BJ (cell line): ENCODE measurements at regions not wholly inside any gene's neighbourhood (a gene's known extent, or its start where the extent isn't known, plus 50 kb on each side); places are given as distances from the start of the nearest gene placed in this dataset.

Source experiments
- CTCF ChIA-PET: fragments of 350-600 bp; formaldehyde crosslinking; extraction: SDS; loops from one replicate; lab custom pipeline; 2021; ENCODE audit warnings: antibody characterized with exemption, inconsistent platforms; lab: Yijun Ruan, JAX
- POLR2A ChIA-PET: fragments of 300-600 bp; sonication (Branson Sonifier 250); formaldehyde crosslinking; extraction: SDS; loops from one replicate; lab custom pipeline; 2021; ENCODE audit warnings: antibody characterized with exemption; lab: Charles Lee
- DNase-seq: peaks from one replicate; pipeline ENCODE4 v3.0.0-alpha.2; 2011; ENCODE audit warnings: low read depth
- H3K27me3 ChIP-seq: 2 replicates; pipeline ENCODE4 v1.6.0; 2011; ENCODE audit warnings: low read length; ENCODE audit not compliant: control insufficient read depth, insufficient read depth
- H3K36me3 ChIP-seq: 2 replicates; pipeline ENCODE4 v1.5.1; 2011; ENCODE audit warnings: low read length; ENCODE audit not compliant: control insufficient read depth, insufficient read depth
- H3K4me3 ChIP-seq: 2 replicates; pipeline ENCODE4 v1.5.1; 2011; ENCODE audit warnings: low read depth, mild to moderate bottlenecking, control low read depth, low read length
- TF ChIP-seq, protein P1 (sequence below): IDR thresholded peaks from 2 replicates; pipeline ENCODE4 v1.5.1; 2011; ENCODE audit warnings: low read depth, mild to moderate bottlenecking, control low read depth, inconsistent platforms, low read length, moderate library complexity; ENCODE audit not compliant: insufficient read depth

DNA sequence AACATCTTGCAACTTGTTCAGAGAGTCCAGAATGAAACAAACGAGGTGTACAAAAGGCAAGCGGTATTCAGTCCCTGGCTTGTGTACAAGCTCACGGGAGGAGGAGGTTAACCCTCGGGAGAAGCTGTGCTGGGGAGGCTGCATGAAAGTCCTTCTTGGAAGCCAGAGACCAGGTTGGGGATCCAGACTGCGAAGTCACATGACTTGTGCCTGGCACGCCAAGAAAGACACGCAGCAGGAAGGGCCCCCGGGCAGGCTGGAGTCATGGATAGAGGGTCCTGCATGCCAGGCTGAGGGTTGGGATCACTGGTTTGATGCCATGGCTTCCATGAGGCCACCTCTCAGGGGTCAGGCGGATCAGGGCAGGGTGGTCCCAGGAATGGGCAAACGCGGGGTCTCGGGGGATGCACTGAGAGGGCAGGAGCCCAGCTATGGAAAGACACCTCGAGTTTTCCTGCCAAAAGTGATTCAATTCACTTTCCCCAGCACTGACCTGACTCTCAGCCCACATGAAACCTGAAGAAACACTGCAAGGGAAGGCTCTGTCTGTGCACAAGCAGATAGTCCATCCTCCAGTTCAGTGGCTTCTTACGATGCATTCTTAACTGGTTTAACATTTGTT is 79.4 kb downstream of the DLL1 start:
- ChIA-PET CTCF (no interaction called here), POLR2A (no interaction called here)
- Histone ChIP-seq H3K27me3 (no peaks in the 10 kb centered on the region), H3K36me3 (no peaks in the 10 kb centered on the region), H3K4me3 (no peak overlapping the region)
- no peak for DNase-seq
- TF ChIP-seq, protein P1, sequence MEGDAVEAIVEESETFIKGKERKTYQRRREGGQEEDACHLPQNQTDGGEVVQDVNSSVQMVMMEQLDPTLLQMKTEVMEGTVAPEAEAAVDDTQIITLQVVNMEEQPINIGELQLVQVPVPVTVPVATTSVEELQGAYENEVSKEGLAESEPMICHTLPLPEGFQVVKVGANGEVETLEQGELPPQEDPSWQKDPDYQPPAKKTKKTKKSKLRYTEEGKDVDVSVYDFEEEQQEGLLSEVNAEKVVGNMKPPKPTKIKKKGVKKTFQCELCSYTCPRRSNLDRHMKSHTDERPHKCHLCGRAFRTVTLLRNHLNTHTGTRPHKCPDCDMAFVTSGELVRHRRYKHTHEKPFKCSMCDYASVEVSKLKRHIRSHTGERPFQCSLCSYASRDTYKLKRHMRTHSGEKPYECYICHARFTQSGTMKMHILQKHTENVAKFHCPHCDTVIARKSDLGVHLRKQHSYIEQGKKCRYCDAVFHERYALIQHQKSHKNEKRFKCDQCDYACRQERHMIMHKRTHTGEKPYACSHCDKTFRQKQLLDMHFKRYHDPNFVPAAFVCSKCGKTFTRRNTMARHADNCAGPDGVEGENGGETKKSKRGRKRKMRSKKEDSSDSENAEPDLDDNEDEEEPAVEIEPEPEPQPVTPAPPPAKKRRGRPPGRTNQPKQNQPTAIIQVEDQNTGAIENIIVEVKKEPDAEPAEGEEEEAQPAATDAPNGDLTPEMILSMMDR, result no peak

DNA sequence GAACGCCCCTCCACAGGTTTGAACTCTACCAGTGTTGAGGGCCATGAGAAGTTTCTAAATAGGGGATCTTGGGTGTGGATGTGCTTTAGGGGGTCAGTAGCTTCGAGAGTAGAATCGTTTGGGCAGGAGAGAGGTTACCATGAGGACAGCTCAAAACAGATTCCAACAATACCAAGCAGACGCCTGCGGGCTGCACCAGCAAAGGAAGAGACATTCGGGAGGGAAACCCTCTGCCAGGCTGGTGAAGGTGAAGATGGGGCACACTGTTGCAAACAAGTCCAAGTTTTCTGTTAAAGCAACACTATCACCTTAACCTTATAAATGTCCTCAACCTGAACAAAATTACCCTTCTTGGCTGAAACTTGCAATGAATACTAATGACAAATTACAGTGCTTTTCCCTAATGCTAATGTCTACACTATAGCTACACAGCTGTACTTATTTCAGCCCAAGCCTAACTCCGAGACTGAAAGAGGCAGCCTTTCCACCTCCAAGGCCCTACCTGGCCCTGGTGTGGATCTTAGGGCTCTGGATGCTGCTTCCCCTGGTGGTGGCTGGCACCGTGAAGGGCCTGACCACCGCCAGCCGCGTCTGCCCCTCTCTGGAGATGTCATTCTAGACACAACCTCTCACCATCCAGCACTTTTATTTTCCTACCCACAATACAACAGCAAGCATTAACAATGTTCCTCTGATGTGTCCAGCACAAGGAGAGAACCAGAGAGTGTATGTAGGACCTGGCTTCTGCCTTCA is 80.1 kb downstream of the DLL1 start:
- TF ChIP-seq, protein P1, result no peak
- H3K36me3 ChIP-seq, result no peaks in the 10 kb centered on the region
- H3K27me3 ChIP-seq, result no peaks in the 10 kb centered on the region
- ChIA-PET CTCF (interaction anchor here (1.6 kb wide), 1 partner anchor 380 kb away, joined by 3 read pairs; no protein-coding TSS in a partner anchor), POLR2A (no interaction called here)
- no peak overlapping the region for H3K4me3 ChIP-seq
- DNase-seq, result no peak

DNA sequence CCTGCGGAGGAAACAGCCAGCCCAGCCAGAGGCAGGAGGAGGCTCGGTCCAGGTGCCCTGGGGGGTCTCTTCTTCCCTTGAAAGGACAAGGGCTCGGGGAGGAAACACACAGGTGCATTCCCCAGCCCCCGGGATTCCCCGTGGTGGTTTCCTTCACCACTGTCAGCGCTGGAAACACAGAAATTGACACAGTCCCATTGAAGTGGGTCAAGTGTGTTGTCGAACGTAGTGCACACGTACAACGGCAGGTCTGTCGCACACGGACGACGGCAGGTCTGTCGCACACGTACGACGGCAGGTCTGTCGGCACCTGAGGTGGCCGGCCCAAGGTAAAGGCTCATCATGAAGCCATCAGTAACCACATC is 80.9 kb downstream of the DLL1 start:
- Histone ChIP-seq H3K36me3 (no peaks in the 10 kb centered on the region), H3K27me3 (no peaks in the 10 kb centered on the region), H3K4me3 (no peak overlapping the region)
- TF ChIP-seq, protein P1, result no peak
- CTCF ChIA-PET, result interaction anchor here (1.6 kb wide), 1 partner anchor 379 kb away, joined by 3 read pairs; no protein-coding TSS in a partner anchor
- no peak for DNase-seq
- POLR2A ChIA-PET, result no interaction called here

DNA sequence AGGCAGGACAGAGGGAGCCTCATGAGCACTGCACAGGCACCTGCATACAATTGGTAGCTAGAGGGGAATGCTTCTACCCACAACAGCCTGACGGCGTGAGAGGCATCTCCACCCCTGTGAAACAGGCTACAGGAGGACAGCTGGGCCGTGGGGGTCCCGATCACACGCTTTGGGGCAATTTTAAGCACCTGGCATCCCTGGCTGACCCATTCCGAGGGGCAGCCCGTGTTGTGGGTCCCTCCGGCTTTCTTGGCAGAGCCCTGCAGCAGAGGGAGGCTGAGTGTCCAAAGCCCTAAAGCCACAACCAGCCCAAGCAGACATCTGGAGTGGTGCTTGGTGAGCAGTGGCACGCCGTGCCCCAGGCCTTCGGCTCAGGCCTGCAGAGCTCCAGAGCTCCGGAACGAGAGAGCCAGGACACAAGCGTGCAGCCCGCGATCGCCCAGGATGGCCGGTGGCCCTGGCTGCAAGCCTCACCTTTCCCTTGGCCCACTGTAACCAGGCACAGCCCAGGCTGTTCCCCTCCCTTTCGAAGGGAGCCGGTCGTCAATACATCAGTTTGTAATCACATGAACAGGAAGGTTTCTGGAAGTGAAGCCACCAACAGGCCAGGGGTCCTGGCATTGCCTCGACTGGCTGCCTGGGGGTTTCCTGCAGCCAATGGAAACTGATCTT is 81.4 kb downstream of the DLL1 start:
- no peak for DNase-seq
- CTCF ChIA-PET, result interaction anchor here (1.6 kb wide), 1 partner anchor 378 kb away, joined by 3 read pairs; no protein-coding TSS in a partner anchor

More for the DNA sequence above, 81.4 kb downstream of the DLL1 start:
- Histone ChIP-seq H3K36me3 (no peaks in the 10 kb centered on the region), H3K4me3 (no peak overlapping the region), H3K27me3 (no peaks in the 10 kb centered on the region)
- POLR2A ChIA-PET, result no interaction called here
- TF ChIP-seq, protein P1, result no peak
